Heart left ventricle (tissue), 16 donors: ENCODE measurements at regions not wholly inside any gene's neighbourhood (a gene's known extent, or its start where the extent isn't known, plus 50 kb on each side); places are given as distances from the start of the nearest gene placed in this dataset.

Experiments
- ATAC-seq, 4 donors: fragments of 200-7000 bp; cut with Tn5 transposase; one replicate each; pipeline ENCODE4 v1.9.1; 2020 to 2022; ENCODE audit warnings: moderate library complexity in 4 of 4, mild to moderate bottlenecking in 3 of 4, moderate number of reproducible peaks in 1 of 4
- DNase-seq, 5 donors: peaks; one replicate each; pipeline ENCODE4 v3.0.0-alpha.2; 2020
- H3K27ac ChIP-seq, 12 donors: fragments of 200-600 bp; sonication (generic) in 4 of 12; one replicate each; pipeline versions ENCODE4 v1.5.0 to v1.8.0; 2016 to 2022; ENCODE audit warnings: mild to moderate bottlenecking in 2 of 12
- H3K27me3 ChIP-seq, 9 donors: fragments of 200-600 bp; sonication (generic) in 2 of 9; one replicate each; pipeline versions ENCODE4 v1.5.1 to v1.8.0; 2016 to 2022; ENCODE audit warnings: mild to moderate bottlenecking in 3 of 9
- H3K36me3 ChIP-seq, 9 donors: fragments of 200-600 bp; sonication (generic) in 2 of 9; one replicate each; pipeline versions ENCODE4 v1.5.0 to v1.8.0; 2018 to 2022; ENCODE audit warnings: mild to moderate bottlenecking in 2 of 9
- H3K4me1 ChIP-seq, 12 donors: fragments of 200-600 bp; sonication (generic) in 4 of 12; one replicate each; pipeline versions ENCODE4 v1.5.0 to v1.8.0; 2016 to 2022; ENCODE audit warnings: mild to moderate bottlenecking in 3 of 12
- H3K4me3 ChIP-seq, 12 donors: fragments of 200-600 bp; sonication (generic) in 4 of 12; one replicate each; pipeline versions ENCODE4 v1.5.0 to v1.8.0; 2017 to 2022; ENCODE audit warnings: mild to moderate bottlenecking in 9 of 12, moderate library complexity in 4 of 12
- H3K9me3 ChIP-seq, 12 donors: fragments of 200-600 bp; sonication (generic) in 4 of 12; one replicate each; pipeline versions ENCODE4 v1.5.0 to v1.8.0; 2016 to 2022; ENCODE audit warnings: mild to moderate bottlenecking in 1 of 12
- CTCF ChIP-seq, 12 donors: fragments of 200-600 bp; sonication (generic) in 4 of 12; IDR thresholded peaks; one replicate each; pipeline versions ENCODE4 v1.5.0 to v1.8.0; 2018 to 2022; ENCODE audit warnings: antibody characterized with exemption in 12 of 12, mild to moderate bottlenecking in 5 of 12
- POLR2A ChIP-seq, 2 donors: fragments of 450-650 bp; IDR thresholded peaks; one replicate each; pipeline ENCODE4 v1.6.1; 2017; ENCODE audit warnings: antibody characterized with exemption in 2 of 2, mild to moderate bottlenecking in 2 of 2, moderate library complexity in 2 of 2
- WGBS, 4 donors: extraction: QIAGEN DNeasy Blood & Tissue Kit in 2 of 4; methylation state at CpG; one replicate each; pipeline versions ENCODE4 v1.1.5 to v1.1.7; 2013 to 2018; 5-methylcytosine and 5-hydroxymethylcytosine counted together
- intact Hi-C, 10 donors: fragments of 100-400 bp; cut with DNase I; formaldehyde crosslinking; loops; one replicate each; pipeline versions ENCODE4 v1.11.1 to v1.14.2; 2022
- donor health status: ischemic (EF 13 %, LVEDD 7.1; RV severe dilation, severe dysfunction).
- donor health status: healthy with polysubstance abuse.
- donor health status: DM: no; HTN: yes; CAD: no.
- donor health status: DM: no; HTN: no; CAD: no.
- donor health status: ischemic (EF 25% LVEDD 6.9; RV normal size, moderate dysfunction).
- donor health status: ischemic (EF 25% LVEDD 5.7; RV mildly dilated, moderate dysfunction).
- donor health status: healthy.
- donor health status: DM: yes; HTN: yes; CAD: no.
- donor health status: ischemic (EF 35%, LVEDD 5.7; RV mildly dilated, moderate dysfunction).
- donor health status: nonischemic (EF 11% LVEDD 7.7; RV severe dilation, severe dysfunction).
- donor health status: DM: yes; HTN: yes; CAD: no.
- donor health status: PGD.
- donor health status: ischemic (EF 29% LVEDD 5.4; RV normal size, mild dysfunction).
- donor health status: nonischemic (EF 23%, LVEDD 6.1; RV moderate dilation, normal function).

- intact Hi-C loops, result no loop called here
- H3K27ac ChIP-seq, result no peak overlapping the region
- H3K4me3 ChIP-seq, result no peak overlapping the region
- no peaks in the 10 kb centered on the region for H3K9me3 ChIP-seq
- DNase-seq (no peak), ATAC-seq (no peak)
- H3K36me3 ChIP-seq, result no peaks in the 10 kb centered on the region
- TF ChIP-seq POLR2A (IDR thresholded peaks at IDR 0.05), result no peak
- TF ChIP-seq CTCF (IDR thresholded peaks at IDR 0.05), result no peak
- H3K27me3 ChIP-seq, result peaks cover 0 to 3% (median 0%) of the 10 kb centered on the region in 9 donors
- 20 to 26% (median 23%) methylated on average over 5 of the region's 5 CpGs for WGBS, 4 donors
- H3K4me1 ChIP-seq, result no peaks in the 10 kb centered on the region
Measured at GRCh38 chr7:21076054-21076453, 289.4 kb upstream of the SP8 start.

DNA sequence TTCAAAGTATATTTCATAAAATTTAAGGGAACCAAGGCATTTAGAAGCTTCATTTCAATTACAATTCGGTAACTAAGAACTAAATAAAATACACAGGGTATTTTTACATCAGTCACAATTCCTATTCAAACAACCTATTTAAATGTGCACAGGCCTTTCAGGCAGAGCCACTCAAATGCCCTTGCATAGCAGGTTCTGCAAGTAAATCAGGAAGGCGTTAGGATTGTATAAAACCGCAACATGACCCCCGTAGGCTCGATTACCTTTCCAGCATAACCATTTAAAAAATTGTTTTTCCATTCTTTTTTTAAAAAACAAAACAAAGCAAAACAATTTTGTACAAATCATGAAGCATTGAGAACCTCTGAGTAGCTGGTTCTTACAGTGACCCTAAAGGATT, 289.9 kb upstream of the SP8 start:
- no peak overlapping the region for H3K4me3 ChIP-seq
- H3K27me3 ChIP-seq, result peaks cover 0 to 3% (median 0%) of the 10 kb centered on the region in 9 donors
- ATAC-seq (no peak), DNase-seq (no peak)
- intact Hi-C loops, result no loop called here
- no peaks in the 10 kb centered on the region for H3K4me1 ChIP-seq
- H3K36me3 ChIP-seq, result no peaks in the 10 kb centered on the region
- H3K27ac ChIP-seq, result no peak overlapping the region
- WGBS, 4 donors, result 61 to 79% (median 71%) methylated on average over 5 of the region's 5 CpGs
- H3K9me3 ChIP-seq, result no peaks in the 10 kb centered on the region
- no peak for TF ChIP-seq POLR2A (IDR thresholded peaks at IDR 0.05)
- no peak for TF ChIP-seq CTCF (IDR thresholded peaks at IDR 0.05)

DNA sequence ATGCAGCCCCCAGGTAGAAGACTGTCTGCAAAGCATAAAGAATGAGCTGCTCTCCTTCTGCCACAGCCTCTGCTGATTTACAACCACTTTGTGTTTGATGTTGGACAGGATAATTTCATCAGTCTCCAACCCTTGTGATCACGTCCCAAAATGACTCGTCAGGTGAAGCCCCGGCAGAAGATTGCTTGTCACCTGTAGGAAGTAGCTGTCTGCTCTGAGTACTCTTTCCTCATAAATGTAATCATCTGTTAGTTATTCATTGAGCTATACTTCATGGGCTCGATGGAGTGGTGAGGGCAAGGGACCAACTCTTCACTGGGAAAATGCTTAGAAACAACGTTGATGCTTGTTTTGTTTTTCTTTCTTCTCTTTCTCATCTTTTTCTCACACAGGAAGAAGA, 290.9 kb upstream of the SP8 start:
- Histone ChIP-seq H3K27me3 (peaks cover 0 to 3% (median 0%) of the 10 kb centered on the region in 9 donors), H3K4me1 (no peaks in the 10 kb centered on the region), H3K27ac (no peak overlapping the region), H3K9me3 (no peaks in the 10 kb centered on the region), H3K4me3 (no peak overlapping the region), H3K36me3 (no peaks in the 10 kb centered on the region)
- no peak for ATAC-seq
- DNase-seq, result no peak
- 76 to 88% (median 82%) methylated on average over 5 of the region's 5 CpGs for WGBS, 4 donors
- TF ChIP-seq CTCF (IDR thresholded peaks at IDR 0.05) (no peak), POLR2A (IDR thresholded peaks at IDR 0.05) (no peak)
- intact Hi-C loops, result no loop called here

GRCh38 chr7:21084286-21084685, 297.6 kb upstream of the SP8 start:
- Histone ChIP-seq H3K4me1 (no peaks in the 10 kb centered on the region), H3K27me3 (no peaks in the 10 kb centered on the region), H3K9me3 (peaks cover 0 to 3% (median 0%) of the 10 kb centered on the region in 12 donors), H3K27ac (no peak overlapping the region), H3K4me3 (no peak overlapping the region), H3K36me3 (no peaks in the 10 kb centered on the region)
- intact Hi-C loops, result no loop called here
- 83 to 90% (median 86%) methylated on average over 7 of the region's 7 CpGs for WGBS, 4 donors
- ATAC-seq, result no peak
- no peak for TF ChIP-seq CTCF (IDR thresholded peaks at IDR 0.05)
- TF ChIP-seq POLR2A (IDR thresholded peaks at IDR 0.05), result no peak
- no peak for DNase-seq
